HFF-Myc (cell line): ENCODE measurements at regions not wholly inside any gene's neighbourhood (a gene's known extent, or its start where the extent isn't known, plus 50 kb on each side); places are given as distances from the start of the nearest gene placed in this dataset.

ENCODE experiments used
- DNase-seq: peaks from one replicate; pipeline ENCODE4 v3.0.0-alpha.2; 2011; ENCODE audit warnings: low read depth; ENCODE audit errors: extremely low read depth
- H3K4me3 ChIP-seq: replicated peaks from 2 replicates; pipeline ENCODE4 v1.5.1; 2011; ENCODE audit warnings: low read depth, mild to moderate bottlenecking, control low read depth, low read length
- CTCF ChIP-seq: IDR thresholded peaks from 2 replicates; pipeline ENCODE4 v1.5.1; 2012; ENCODE audit warnings: mild to moderate bottlenecking, low read depth, low read length, control low read depth; ENCODE audit errors: missing control alignments

GRCh38 chr1:82455342-82455741, 654.6 kb downstream of the ADGRL2 start:
- no peak for DNase-seq
- no peak for TF ChIP-seq CTCF
- no peak overlapping the region for H3K4me3 ChIP-seq

GRCh38 chr1:82454431-82454830, 653.7 kb downstream of the ADGRL2 start:
- no peak for DNase-seq
- TF ChIP-seq CTCF, result no peak
- H3K4me3 ChIP-seq, result no peak overlapping the region

GRCh38 chr1:82453511-82454185, 652.9 kb downstream of the ADGRL2 start:
- no peak for TF ChIP-seq CTCF
- no peak for DNase-seq
- H3K4me3 ChIP-seq, result no peak overlapping the region

- DNase-seq, result no peak
- no peak overlapping the region for H3K4me3 ChIP-seq
- no peak for TF ChIP-seq CTCF
These were observed 651.4 kb downstream of the ADGRL2 start for GRCh38 chr1:82452096-82452495.

- no peak for DNase-seq
- H3K4me3 ChIP-seq, result no peak overlapping the region
- TF ChIP-seq CTCF, result no peak
These were observed 650.5 kb downstream of the ADGRL2 start for GRCh38 chr1:82451191-82451590.

GRCh38 chr1:82449506-82450057, 648.8 kb downstream of the ADGRL2 start:
- TF ChIP-seq CTCF, result no peak
- no peak for DNase-seq

GRCh38 chr1:82446955-82447354, 646.2 kb downstream of the ADGRL2 start:
- TF ChIP-seq CTCF, result no peak
- H3K4me3 ChIP-seq, result no peak overlapping the region
- DNase-seq, result no peak

More at GRCh38 chr1:82449506-82450057, 648.8 kb downstream of the ADGRL2 start:
- no peak overlapping the region for H3K4me3 ChIP-seq
